ENCODE measurements at regions not wholly inside any gene's neighbourhood (a gene's known extent, or its start where the extent isn't known, plus 50 kb on each side); places are given as distances from the start of the nearest gene placed in this dataset.
"Not testable (repeated sequence)": the region's sequence is repeated elsewhere in the genome, so short reads cannot be mapped to it uniquely, and the experiment has no call there.

DNA sequence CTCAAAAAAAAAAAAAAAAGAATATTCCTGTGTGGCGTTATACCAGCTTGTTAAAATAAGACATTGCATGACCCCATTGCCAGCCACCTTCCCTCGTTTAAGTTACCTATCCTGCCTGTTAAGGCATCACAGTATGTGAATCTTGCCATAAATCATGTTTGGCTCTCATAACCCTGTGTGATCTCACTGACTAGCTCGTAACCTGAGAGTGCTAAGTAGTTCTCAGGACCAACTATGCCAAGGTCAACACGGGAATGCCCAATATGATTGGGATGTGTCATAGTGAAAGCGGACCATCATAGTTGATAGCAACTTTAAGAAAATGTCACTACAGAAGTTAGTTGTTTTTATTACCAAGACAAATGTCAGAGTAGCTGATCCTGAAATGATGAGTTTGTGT is 796.8 kb upstream of the CDH18 start:
- not testable (repeated sequence) for DNase-seq (ENCODE audit: low read depth)

DNA sequence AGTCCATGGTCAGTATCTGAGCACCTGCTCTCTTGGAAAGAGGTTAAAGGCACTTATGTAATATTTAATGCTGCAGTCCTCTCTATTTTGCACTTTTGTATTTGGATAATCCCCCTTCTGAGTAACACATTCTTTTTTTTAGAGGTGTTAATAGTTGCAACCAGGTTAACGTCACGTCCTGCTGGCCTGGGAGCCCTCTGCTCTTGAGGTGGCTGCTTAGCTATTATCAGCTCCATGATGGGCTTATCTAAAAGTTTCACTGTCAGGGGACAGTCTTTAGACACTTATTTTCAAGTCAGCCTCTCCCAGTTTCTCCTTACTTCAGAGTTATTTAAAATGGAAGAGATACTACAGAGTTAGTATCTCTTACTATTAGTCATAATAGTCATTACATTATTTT is 795.5 kb upstream of the CDH18 start:
- DNase-seq (ENCODE audit: low read depth), result not testable (repeated sequence)

DNA sequence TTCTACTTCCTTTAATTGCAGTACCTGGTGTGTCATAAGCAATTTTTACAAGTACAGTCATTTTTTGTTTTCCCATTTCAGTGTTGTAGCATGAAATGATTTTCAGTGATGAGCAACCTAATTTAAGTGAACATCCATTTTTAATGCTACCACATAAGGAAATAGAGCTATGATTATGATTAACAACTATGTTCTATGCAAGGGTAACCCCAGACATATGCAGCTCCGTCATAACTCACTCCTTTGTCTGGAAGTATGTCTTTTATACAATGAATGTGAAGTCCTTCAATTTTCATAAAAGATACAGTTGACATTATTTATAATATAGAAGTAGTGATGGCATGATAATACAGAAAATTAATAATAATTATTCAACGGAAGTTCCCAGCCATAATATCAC is 783.3 kb upstream of the CDH18 start:
- DNase-seq (ENCODE audit: low read depth), result not testable (repeated sequence)

DNA sequence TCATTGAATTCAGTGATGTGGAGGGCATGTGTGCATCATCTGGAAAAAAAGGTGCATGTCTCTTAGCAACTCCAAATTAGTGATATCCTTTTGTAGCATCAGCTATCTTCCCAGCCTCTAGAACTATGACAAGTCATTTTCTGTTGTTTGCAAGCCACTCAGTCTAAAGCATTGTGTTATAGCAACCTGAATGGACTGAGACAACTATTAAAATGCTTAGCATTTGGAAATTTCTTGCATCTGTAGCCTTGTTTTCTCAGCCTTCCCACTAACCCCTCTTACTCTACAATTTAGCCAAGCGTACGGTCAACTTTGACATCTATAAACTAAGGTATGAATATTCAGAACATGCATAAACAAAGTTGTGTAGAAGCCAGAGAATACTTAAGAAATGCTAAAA is 777.1 kb upstream of the CDH18 start:
- DNase-seq (ENCODE audit: low read depth), result not testable (repeated sequence)

DNA sequence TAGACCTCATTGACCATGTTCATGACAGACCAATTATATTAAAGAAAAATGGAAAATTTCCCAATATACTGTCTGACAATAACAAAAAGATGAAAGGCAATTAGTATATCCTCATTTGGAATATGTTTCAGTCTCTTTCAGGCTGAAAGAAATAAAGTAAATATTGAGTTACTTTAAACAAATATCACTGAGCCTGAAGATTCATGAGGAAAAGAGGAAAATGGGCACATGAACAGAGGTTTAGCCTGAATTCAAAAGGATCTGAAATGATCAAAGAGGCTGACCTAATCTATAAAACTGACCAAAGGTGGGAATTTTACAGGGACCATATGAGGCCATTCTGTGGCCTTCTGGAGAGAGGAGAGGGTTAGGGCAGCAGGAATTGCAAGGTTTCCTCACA is 771.5 kb upstream of the CDH18 start:
- DNase-seq (ENCODE audit: low read depth), result not testable (repeated sequence)

DNA sequence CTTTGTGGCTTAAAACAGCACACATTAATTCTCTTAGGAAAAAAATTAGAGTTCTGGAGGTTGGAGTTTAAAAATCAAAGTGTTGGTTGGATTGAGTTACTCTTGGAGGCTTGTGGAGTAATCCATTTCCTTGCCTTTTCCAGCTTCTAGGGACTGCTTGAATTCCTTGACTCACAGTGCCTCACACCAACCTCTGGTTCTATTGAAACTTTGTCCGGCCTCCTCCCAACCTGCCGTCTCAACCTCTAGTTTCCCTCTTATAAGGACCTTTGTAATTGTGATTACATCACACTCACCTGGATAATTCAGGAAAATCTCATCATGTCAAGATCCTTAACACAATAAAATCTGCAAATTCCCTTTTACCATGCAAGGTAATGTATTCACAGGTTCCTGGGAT is 764.2 kb upstream of the CDH18 start:
- not testable (repeated sequence) for DNase-seq (ENCODE audit: low read depth)

DNA sequence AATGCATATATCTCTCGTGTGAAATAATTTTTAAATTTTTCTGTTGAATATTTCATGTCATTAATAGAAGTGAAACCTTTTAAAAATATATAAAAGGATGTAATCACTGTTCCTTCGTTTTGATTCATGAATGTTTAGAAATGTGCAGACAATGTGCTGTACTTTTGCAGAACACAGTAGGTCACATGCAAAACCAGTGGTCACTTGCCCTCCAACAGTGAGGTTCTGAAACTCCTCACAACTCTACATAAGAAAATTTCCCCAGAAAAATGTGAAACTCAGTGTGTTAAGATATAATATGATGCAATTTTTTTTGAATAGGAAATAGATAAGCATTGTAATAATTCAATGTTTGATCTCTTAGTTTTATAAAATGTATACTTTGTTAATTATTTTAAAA is 747.7 kb upstream of the CDH18 start:
- DNase-seq (ENCODE audit: low read depth), result not testable (repeated sequence)

DNA sequence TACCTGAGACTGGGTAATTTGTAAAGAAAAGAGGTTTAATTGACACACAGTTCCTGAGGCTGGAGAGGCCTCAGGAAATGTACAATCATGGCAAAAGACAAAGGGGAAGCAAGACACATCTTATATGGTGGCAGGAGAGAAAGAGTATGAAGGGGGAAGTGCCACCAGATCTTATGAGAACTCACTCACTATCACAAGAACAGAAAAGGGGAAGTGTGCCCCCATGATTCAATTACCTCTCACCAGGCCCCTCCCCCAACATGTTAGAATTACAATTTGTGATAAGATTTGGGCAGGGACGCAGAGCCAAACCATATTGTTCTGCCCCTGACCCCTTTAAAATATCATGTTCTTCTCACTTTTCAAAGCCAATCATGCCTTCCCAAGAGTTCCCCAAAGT is 744.2 kb upstream of the CDH18 start:
- DNase-seq (ENCODE audit: low read depth), result not testable (repeated sequence)

DNA sequence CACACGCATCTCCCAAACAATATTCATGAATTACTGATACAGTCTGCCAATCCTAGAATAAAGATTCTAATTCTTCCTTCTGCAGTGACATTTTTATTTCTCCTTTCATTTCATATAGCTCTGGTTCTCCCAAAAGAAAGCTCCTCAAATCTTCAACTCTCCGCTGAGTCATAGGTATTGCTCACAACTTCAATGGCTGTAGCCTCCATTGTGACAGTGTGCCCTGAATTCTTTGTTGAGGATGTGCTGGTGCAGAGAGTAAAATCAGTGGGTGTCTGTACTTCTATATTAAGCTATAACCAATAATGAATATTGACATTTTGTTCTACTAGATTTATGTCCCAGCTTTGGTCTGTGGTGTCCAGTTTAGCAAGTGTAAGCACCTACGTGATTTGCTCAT is 733.3 kb upstream of the CDH18 start:
- not testable (repeated sequence) for DNase-seq (ENCODE audit: low read depth)

DNA sequence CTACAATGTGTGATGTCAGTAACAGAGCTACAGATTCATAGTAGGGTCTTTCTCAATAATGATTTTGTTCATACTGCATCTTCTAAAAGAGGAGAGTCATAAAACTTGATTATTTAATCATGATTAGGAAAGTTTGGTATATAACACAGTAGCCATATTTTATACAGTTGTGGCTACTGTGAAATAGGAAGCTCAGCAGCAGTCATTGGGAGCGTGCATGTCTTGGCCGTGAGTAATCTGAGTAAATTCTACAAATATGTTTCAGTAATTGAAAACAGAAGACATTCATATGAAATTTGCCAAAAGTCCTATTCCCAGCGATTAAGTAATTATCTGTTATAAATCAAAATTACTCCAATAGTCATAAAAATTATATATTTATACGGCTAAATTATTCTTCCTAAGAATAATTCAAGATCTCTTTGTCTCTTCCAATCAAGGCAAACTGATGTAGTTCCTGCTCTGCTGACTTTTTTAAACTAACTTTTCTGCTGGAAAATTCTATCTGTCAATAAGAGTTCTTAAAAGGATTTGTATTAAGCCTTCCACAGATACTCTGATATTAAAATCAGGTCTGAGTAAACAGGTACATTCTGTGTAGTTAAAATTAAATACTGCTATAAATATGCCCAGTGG is 723.6 kb upstream of the CDH18 start:
- not testable (repeated sequence) for DNase-seq (ENCODE audit: low read depth)

DNA sequence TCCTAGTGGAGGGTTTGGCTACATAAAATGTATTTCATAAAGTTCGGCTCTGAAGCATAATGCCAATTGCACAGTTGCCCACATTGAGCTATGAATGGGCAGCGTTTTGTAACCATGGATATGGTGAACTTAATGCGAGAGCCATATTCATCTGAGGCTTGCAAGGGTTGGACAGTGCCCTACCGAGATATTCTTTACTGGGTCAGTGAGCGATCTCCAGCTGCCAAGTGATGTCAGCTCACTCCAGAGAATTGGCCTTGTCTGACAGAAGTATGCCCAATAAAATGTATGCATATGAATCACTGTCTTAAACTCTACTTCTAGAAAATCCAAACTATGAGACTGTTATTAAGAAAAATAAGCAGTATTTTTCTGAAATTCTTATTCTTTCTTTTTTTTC is 719.6 kb upstream of the CDH18 start:
- not testable (repeated sequence) for DNase-seq (ENCODE audit: low read depth)

DNA sequence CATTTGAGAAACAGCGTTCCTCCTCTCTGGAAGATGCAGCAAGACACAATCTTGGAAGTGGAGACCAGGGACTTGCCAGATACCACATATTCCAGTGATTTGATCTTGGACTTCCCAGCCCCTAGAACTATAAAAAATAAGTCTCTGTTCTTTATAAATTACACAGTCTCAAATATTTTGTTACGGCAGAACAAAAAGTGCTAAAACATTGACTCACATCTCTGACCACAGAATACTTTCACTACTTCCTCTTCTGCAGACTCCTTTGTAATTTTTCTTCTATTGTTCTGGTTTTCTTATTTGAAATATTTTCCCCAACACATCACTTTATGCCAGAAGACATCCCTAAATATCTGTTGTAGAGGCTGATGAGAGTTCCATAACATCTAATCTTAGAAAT is 706.1 kb upstream of the CDH18 start:
- no peak for DNase-seq (ENCODE audit: low read depth)

DNA sequence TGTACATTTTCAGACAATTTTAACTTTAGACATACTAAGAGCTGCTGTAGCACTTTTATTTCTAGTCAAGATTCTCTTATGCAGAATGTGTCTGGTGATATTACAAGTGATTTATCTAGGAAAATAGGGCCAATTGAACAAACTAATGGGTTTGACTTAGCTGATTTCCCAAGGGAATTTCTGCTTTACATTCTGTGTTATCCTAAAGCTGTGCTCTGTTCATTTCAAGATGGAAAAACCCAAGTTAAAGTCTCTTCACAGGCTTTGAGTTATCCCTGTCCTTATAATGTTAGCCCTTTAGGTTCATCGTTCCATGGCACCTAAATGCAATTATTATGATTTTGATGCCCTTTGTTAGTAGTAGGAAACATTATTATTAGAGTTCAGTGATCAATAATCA is 704.9 kb upstream of the CDH18 start:
- no peak for DNase-seq (ENCODE audit: low read depth)

DNA sequence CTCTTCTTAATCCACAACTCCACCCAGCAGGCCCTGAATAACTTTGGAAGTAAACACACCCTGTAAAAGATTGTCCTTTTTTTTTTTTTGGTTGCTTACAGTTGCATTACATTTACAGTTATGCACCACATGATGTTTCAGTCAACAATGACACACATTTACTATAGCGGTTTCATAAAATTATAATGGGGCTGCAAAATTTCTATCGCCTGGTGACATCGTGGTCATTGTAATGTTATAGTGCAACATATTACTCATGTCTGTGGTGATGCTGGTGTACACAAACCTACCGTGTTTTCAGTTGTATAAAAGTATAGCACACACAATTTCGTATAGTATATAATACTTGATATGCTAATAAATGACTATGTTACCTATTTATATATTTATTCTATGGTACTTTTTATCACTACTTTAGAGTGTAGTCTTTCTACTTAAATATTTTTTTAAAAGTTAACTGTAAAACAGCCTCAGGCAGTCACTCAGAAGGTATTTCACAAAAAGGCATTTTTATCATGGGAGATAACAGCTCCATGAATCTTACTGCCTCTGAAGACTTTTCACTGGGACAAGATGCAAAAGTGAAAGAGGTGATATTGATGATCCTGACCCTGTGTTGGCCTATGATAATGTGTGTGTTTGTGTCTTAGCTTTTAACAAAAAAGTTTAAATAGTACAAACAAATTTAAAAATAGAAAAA is 695.4 kb upstream of the CDH18 start:
- no peak for DNase-seq (ENCODE audit: low read depth)

DNA sequence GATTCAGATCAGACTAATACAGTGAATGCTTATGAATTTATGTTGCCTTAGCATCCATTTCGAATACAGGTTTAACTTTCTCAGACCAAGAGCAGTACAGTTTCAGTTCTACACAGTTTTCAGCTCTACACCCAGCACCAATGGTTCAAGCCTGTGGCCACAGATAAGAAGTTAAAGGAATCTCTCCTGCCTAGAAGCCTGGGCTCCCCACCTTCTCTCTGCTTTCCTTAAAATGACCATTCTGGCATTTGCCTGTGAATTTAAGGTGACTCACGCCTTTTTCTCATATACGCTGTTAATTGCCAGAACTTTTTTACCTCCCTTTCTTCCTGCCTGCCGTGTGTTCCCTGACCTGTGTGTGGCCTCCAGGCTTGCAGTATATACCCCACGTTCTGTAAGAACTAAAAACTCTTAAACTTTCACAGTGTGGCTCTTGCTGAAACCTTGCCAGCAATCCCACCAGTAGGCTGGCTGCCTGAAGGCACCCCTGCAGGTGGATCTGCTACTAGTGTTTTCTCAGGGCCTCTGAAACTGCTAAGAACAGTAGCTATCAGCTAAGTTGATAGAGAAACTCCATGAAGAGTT is 692.8 kb upstream of the CDH18 start:
- DNase-seq (ENCODE audit: low read depth), result no peak

DNA sequence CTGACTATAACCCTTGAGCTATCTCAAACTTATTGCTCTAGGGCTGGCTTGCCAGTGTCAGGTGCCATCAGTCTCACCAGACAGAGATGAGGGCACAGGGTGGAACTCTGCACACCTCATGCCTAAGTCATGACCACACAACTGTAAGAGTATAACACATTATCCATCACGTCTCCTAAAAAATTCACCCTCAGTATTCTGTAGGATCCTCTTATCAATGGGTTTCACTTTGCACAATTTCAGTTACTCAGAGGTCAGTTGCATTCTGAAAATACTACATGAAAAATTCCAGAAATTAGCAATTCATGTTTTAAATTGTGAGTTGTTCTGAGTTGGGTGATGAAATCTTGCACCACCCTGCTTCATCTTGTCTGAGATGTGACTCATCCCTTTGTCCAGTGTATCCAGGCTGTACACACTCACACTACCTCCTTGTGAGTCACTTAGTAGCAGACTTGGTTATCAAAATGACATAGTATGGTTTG is 690.9 kb upstream of the CDH18 start:
- DNase-seq (ENCODE audit: low read depth), result peak; percentile 11

DNA sequence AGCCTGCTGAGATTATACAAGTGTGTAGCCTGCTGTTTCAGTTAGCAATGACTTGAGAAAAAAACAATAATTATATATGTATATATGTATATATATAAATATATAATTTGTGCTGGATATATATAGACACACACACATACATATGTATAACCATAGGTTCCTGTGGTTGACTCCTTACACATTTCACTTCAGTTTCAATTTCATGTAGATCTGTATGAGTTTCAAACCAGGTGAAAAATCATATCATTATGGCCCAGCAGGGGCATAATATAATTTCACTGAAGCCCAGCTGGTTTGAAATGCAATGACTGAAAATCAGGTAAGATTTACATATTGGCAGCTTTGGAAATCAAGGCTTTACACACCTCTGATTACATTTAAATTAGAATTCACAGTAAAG is 690.4 kb upstream of the CDH18 start:
- no peak for DNase-seq (ENCODE audit: low read depth)

DNA sequence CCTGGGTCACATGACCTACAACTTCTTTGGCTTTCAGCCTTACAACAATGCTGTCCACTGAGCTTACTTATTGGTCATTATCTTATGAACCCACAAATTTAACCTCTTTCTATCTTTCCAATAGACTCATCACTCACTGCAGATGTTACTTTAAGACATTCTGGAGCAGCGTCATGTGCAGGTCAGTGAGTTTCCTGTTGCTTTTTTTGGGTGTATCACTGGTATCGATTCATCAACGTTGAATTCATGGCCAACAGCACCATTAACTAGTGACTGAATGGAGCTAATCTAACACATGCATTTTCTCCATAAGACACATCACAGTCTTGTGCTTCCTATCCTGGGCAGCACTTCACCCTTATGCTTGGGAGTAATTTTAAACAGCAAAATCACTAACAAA is 672.6 kb upstream of the CDH18 start:
- DNase-seq (ENCODE audit: low read depth), result no peak

DNA sequence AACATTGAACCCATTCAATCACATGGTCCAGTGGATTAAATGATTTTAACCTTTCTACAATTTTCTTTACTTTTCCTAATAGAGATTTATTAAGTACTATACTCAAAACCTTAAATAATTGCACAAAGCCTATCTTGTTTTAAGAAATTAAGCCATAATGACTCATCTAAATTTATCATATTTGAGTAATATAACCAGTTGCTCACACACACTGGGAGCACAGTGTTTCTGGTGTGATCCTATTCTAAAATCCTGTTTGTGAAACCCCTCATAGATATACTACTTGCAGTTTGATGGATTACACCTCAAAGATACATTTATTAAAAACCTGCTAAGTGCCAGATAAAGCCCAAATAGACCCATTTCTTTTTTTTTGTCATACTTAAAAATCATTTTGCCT is 668.3 kb upstream of the CDH18 start:
- no peak for DNase-seq (ENCODE audit: low read depth)

DNA sequence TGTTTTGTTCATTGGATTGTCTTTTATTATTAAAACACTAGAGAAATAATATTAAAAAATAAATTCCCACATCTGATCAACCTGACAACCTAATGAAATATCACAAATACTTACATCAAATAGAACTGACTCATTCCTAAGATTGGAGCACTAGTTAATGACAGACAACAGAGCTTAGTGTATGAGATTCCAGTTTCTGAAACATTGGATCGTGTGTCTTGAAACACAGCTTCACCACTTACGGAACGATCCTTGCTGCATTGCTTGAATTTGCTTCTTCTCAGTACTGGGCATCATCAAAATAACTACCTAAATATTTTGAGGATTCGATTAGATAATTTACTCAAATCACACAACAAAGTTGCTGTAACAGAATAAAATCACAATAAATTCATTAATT is 667.2 kb upstream of the CDH18 start:
- no peak for DNase-seq (ENCODE audit: low read depth)

DNA sequence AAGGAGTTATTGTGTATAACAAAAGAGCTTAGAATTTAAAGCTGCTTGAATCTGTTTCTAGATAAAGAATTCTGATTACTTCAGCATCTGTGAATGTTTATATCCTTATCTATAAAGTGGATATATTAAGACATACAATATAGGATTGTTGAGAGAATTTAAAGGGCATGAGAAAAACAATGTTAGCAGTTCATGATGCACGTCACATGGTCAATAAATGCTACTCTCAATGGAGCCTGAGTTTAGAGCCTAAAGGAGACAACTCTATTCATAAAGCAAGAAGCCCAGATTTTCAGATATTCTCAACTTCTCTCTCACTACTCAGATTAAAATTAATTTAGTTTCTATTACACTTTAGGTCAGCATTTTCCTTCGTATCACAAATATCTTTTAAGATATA is 666.7 kb upstream of the CDH18 start:
- DNase-seq (ENCODE audit: low read depth), result no peak

DNA sequence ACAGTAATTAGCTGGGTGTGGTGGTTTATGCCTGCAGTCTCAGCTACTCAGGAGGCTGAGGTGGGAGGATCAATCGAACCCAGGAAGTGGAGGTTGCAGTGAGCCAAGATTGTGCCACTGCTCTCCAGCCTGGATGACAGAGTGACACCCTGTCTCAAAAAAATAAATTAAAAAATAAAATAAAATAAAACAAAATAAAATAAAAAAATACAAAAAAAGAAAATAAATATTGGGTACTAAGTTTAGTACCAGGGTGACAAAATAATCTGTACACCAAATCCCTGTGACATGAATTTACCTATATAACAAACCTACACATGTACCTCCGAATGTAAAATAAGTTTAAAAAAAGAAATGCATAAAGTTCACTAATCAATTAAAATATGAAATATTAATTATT is 666.0 kb upstream of the CDH18 start:
- DNase-seq (ENCODE audit: low read depth), result no peak

DNA sequence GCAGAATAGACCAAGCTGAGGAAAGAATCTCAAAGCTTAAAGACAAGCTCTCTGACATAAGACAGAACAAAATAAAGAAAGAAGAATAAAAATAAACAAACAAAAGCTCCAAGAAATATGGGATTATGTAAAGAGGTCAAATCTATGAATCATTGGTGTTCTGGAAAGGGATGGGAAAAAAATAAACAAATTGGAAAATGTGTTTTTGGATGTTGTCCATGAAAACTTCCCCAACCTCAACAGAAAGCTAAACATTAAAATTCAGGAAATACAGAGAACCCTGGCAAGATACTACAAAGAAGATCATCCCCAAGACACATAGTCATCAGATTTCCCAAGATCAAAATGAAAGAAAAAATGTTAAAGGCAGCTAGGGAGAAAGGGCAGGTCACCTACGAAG is 662.0 kb upstream of the CDH18 start:
- DNase-seq (ENCODE audit: low read depth), result no peak

DNA sequence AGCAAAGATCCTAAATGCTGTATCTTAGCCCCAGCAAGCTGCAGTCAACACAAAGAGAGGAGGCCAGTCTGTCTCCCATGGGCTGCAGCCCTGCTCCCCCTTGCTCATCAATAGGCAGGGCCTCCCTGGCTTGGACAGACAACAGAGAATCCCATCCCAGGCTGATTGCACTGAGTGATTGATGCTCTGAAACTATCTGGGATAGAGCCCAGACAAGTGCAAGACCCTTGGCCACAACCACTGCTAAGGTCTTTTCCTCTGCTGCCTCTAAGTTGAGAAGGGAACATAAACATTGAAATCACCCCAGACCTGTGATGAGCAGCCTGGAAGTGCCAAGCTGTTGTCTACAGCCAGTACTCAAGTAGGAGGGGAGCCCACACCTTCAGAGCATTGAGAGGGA is 661.0 kb upstream of the CDH18 start:
- no peak for DNase-seq (ENCODE audit: low read depth)

All from EH (cell line).